Sigmoid colon (tissue), 6 donors: ENCODE measurements at regions not wholly inside any gene's neighbourhood (a gene's known extent, or its start where the extent isn't known, plus 50 kb on each side); places are given as distances from the start of the nearest gene placed in this dataset.
A peak's percentile ranks its signal among the peaks of the same experiment; 100 is the strongest.

Source experiments
- DNase-seq: peaks from one replicate; pipeline ENCODE4 v3.0.0-alpha.2; 2019
- H3K27ac ChIP-seq, 4 donors: fragments of 200-600 bp; sonication (generic); one replicate each; pipeline ENCODE4 v1.5.1; 2016 to 2019; ENCODE audit warnings: mild to moderate bottlenecking in 1 of 4
- H3K27me3 ChIP-seq, 3 donors: fragments of 200-600 bp; sonication (generic); one replicate each; pipeline ENCODE4 v1.5.1; 2019; ENCODE audit warnings: mild to moderate bottlenecking in 1 of 3
- H3K36me3 ChIP-seq, 4 donors: fragments of 200-600 bp; sonication (generic); one replicate each; pipeline ENCODE4 v1.5.1; 2016 to 2019
- H3K4me1 ChIP-seq, 4 donors: fragments of 200-600 bp; sonication (generic); one replicate each; pipeline ENCODE4 v1.5.1; 2017 to 2019
- H3K4me3 ChIP-seq, 4 donors: fragments of 200-600 bp; sonication (generic); one replicate each; pipeline ENCODE4 v1.5.1; 2017 to 2019; ENCODE audit warnings: mild to moderate bottlenecking in 2 of 4, moderate library complexity in 1 of 4
- H3K9me3 ChIP-seq, 4 donors: fragments of 200-600 bp in 3 of 4; sonication (generic) in 3 of 4; one replicate each; pipeline versions ENCODE4 v1.5.1 to v1.6.1; 2013 to 2019
- EP300 ChIP-seq, 4 donors: sonication (generic); formaldehyde crosslinking; IDR thresholded peaks; one replicate each; pipeline ENCODE4 v1.6.1; 2017; ENCODE audit warnings: antibody characterized with exemption in 4 of 4
- POLR2A ChIP-seq, 2 donors: fragments of 450-650 bp; IDR thresholded peaks; one replicate each; pipeline ENCODE4 v1.6.1; 2016; ENCODE audit warnings: antibody characterized with exemption in 2 of 2, mild to moderate bottlenecking in 2 of 2, moderate library complexity in 2 of 2
- POLR2AphosphoS5 ChIP-seq, 4 donors: sonication (generic); formaldehyde crosslinking; IDR thresholded peaks; one replicate each; pipeline ENCODE4 v1.6.1; 2017; ENCODE audit warnings: antibody characterized with exemption in 4 of 4
- whole genome bisulfite sequencing, 2 donors: extraction: QIAGEN DNeasy Blood & Tissue Kit; methylation state at CpG; one replicate each; pipeline ENCODE4 v1.1.7; 2013; 5-methylcytosine and 5-hydroxymethylcytosine counted together
- intact Hi-C: fragments of 100-400 bp; cut with DNase I; formaldehyde crosslinking; loops from one replicate; pipeline ENCODE4 v1.15.1; 2023
- TF ChIP-seq, protein P1 (sequence below), 4 experiments: fragments of 450-650 bp in 3 of 4; fragments of 200-600 bp in 1 of 4; IDR thresholded peaks; one replicate each; pipeline ENCODE4 v1.5.1; 2016 to 2019; ENCODE audit warnings: antibody characterized with exemption in 4 of 4, mild to moderate bottlenecking in 3 of 4, moderate library complexity in 2 of 4
- donor health status: healthy with polysubstance abuse.
- donor health status: healthy.

- TF ChIP-seq POLR2AphosphoS5 (IDR thresholded peaks at IDR 0.05) (no peak), EP300 (IDR thresholded peaks at IDR 0.05) (no peak), POLR2A (IDR thresholded peaks at IDR 0.05) (no peak)
- TF ChIP-seq, protein P1, sequence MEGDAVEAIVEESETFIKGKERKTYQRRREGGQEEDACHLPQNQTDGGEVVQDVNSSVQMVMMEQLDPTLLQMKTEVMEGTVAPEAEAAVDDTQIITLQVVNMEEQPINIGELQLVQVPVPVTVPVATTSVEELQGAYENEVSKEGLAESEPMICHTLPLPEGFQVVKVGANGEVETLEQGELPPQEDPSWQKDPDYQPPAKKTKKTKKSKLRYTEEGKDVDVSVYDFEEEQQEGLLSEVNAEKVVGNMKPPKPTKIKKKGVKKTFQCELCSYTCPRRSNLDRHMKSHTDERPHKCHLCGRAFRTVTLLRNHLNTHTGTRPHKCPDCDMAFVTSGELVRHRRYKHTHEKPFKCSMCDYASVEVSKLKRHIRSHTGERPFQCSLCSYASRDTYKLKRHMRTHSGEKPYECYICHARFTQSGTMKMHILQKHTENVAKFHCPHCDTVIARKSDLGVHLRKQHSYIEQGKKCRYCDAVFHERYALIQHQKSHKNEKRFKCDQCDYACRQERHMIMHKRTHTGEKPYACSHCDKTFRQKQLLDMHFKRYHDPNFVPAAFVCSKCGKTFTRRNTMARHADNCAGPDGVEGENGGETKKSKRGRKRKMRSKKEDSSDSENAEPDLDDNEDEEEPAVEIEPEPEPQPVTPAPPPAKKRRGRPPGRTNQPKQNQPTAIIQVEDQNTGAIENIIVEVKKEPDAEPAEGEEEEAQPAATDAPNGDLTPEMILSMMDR (IDR thresholded peaks at IDR 0.05) = no peak
- WGBS, 2 donors = 39 to 61% methylated on average over 2 of the region's 2 CpGs
- Histone ChIP-seq H3K9me3 (no peaks in the 10 kb centered on the region), H3K36me3 (no peaks in the 10 kb centered on the region), H3K27ac (peak overlapping the region in 1 of 4 donors; percentile 27), H3K27me3 (no peaks in the 10 kb centered on the region), H3K4me1 (peaks cover 0 to 46% (median 38%) of the 10 kb centered on the region in 4 donors), H3K4me3 (no peak overlapping the region)
- intact Hi-C loops = no loop called here
- no peak for DNase-seq
These were observed 83.8 kb upstream of the C1QTNF7 start for GRCh38 chr4:15344041-15344440.

GRCh38 chr4:15345134-15345533 is 82.7 kb upstream of the C1QTNF7 start:
- WGBS, 2 donors = 54 to 67% methylated on average over 3 of the region's 3 CpGs
- Histone ChIP-seq H3K27me3 (no peaks in the 10 kb centered on the region), H3K9me3 (no peaks in the 10 kb centered on the region), H3K4me1 (peaks cover 0 to 47% (median 38%) of the 10 kb centered on the region in 4 donors), H3K27ac (peak overlapping the region in 1 of 4 donors; percentile 27), H3K4me3 (no peak overlapping the region), H3K36me3 (no peaks in the 10 kb centered on the region)
- DNase-seq = no peak
- intact Hi-C loops = no loop called here
- TF ChIP-seq EP300 (IDR thresholded peaks at IDR 0.05) (no peak), POLR2A (IDR thresholded peaks at IDR 0.05) (no peak), POLR2AphosphoS5 (IDR thresholded peaks at IDR 0.05) (no peak)

- DNase-seq = no peak
- 22 to 54% methylated on average over 1 of the region's 1 CpG for WGBS, 2 donors
- H3K9me3 ChIP-seq = no peaks in the 10 kb centered on the region
- no peaks in the 10 kb centered on the region for H3K36me3 ChIP-seq
- H3K4me1 ChIP-seq = peaks cover 0 to 41% (median 40%) of the 10 kb centered on the region in 4 donors
- H3K27me3 ChIP-seq = no peaks in the 10 kb centered on the region
- intact Hi-C loops = no loop called here
- H3K4me3 ChIP-seq = no peak overlapping the region
- H3K27ac ChIP-seq = no peak overlapping the region
- no peak for TF ChIP-seq POLR2AphosphoS5 (IDR thresholded peaks at IDR 0.05)
- no peak for TF ChIP-seq POLR2A (IDR thresholded peaks at IDR 0.05)
- TF ChIP-seq EP300 (IDR thresholded peaks at IDR 0.05) = no peak
- TF ChIP-seq, protein P1 (IDR thresholded peaks at IDR 0.05) = no peak
These were observed 79.6 kb upstream of the C1QTNF7 start for GRCh38 chr4:15348236-15348635.

DNA sequence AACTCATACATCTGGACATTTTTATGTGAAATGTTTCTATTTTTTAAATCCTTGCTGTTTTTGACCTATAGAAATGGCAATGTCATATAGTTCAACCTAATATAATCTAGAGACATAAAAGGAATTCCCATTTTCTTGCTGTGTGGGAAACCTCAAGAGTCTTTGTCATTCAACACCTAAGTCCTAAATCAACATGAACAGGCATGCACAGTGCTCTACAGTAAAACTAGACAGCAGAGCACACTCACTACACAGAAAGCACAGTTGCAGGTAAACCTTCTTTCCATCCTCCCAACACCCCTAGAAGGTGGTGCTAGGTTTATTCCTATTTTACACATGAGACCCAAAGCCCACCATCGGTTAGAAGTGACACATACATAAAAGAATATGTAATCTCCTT is 79.1 kb upstream of the C1QTNF7 start:
- no peaks in the 10 kb centered on the region for H3K9me3 ChIP-seq
- 80 to 83% methylated on average over 1 of the region's 1 CpG for WGBS, 2 donors
- H3K27ac ChIP-seq = no peak overlapping the region
- peaks cover 0 to 46% (median 40%) of the 10 kb centered on the region in 4 donors for H3K4me1 ChIP-seq
- intact Hi-C loops = no loop called here
- no peak for DNase-seq
- H3K4me3 ChIP-seq = no peak overlapping the region
- TF ChIP-seq POLR2AphosphoS5 (IDR thresholded peaks at IDR 0.05) (no peak), EP300 (IDR thresholded peaks at IDR 0.05) (no peak), POLR2A (IDR thresholded peaks at IDR 0.05) (no peak)
- TF ChIP-seq, protein P1 (IDR thresholded peaks at IDR 0.05) = no peak
- no peaks in the 10 kb centered on the region for H3K36me3 ChIP-seq
- no peaks in the 10 kb centered on the region for H3K27me3 ChIP-seq

GRCh38 chr4:15349531-15349935 is 78.3 kb upstream of the C1QTNF7 start:
- H3K27me3 ChIP-seq = no peaks in the 10 kb centered on the region
- no peaks in the 10 kb centered on the region for H3K9me3 ChIP-seq
- peak overlapping the region in 2 of 4 donors; percentile 14 to 27 for H3K27ac ChIP-seq
- TF ChIP-seq POLR2A (IDR thresholded peaks at IDR 0.05) = no peak
- TF ChIP-seq, protein P1 (IDR thresholded peaks at IDR 0.05) = no peak
- TF ChIP-seq EP300 (IDR thresholded peaks at IDR 0.05) = no peak
- TF ChIP-seq POLR2AphosphoS5 (IDR thresholded peaks at IDR 0.05) = no peak
- no peak overlapping the region for H3K4me3 ChIP-seq
- no peaks in the 10 kb centered on the region for H3K36me3 ChIP-seq
- intact Hi-C loops = no loop called here
- no peak for DNase-seq
- H3K4me1 ChIP-seq = peaks cover 0 to 45% (median 38%) of the 10 kb centered on the region in 4 donors
- 21 to 29% methylated on average over 3 of the region's 3 CpGs for WGBS, 2 donors
